Fibroblast of lung (primary cell): ENCODE measurements at regions not wholly inside any gene's neighbourhood (a gene's known extent, or its start where the extent isn't known, plus 50 kb on each side); places are given as distances from the start of the nearest gene placed in this dataset.

Source experiments
- DNase-seq, 2 donors: peaks; one replicate each; pipeline versions ENCODE4 v3.0.0 to v3.0.0-alpha.2; 2010; ENCODE audit warnings: low read depth in 2 of 2
- H2AFZ ChIP-seq: 2 replicates; pipeline ENCODE4 v1.5.1; 2012; ENCODE audit warnings: low read length, control low read depth, inconsistent platforms
- H3K27ac ChIP-seq: 2 replicates; pipeline ENCODE4 v1.5.1; 2011; ENCODE audit warnings: low read length, control low read depth; ENCODE audit not compliant: insufficient read depth
- H3K27me3 ChIP-seq: 2 replicates; pipeline ENCODE4 v1.5.1; 2011; ENCODE audit warnings: mild to moderate bottlenecking, low read length; ENCODE audit not compliant: control insufficient read depth, insufficient read depth
- H3K36me3 ChIP-seq: 2 replicates; pipeline ENCODE4 v1.5.1; 2011; ENCODE audit warnings: low read length; ENCODE audit not compliant: control insufficient read depth, insufficient read depth
- H3K4me1 ChIP-seq: 2 replicates; pipeline ENCODE4 v1.5.1; 2011; ENCODE audit warnings: low read length; ENCODE audit not compliant: control insufficient read depth, insufficient read depth; ENCODE audit errors: extremely low read depth
- H3K4me2 ChIP-seq: 2 replicates; pipeline ENCODE4 v1.5.1; 2011; ENCODE audit warnings: low read length, control low read depth; ENCODE audit not compliant: insufficient read depth; ENCODE audit errors: extremely low read depth
- H3K4me3 ChIP-seq, 4 experiments: fragments of 200-600 bp in 1 of 4; sonication (generic) in 1 of 4; replicated peaks in 1 of 4; 2 replicates each; pipeline ENCODE4 v1.5.1; 2011 to 2016; ENCODE audit warnings: low read length in 4 of 4, low read depth in 3 of 4, mild to moderate bottlenecking in 3 of 4, control low read depth in 2 of 4, inconsistent platforms in 1 of 4, mixed read lengths in 1 of 4; ENCODE audit not compliant: insufficient read depth in 1 of 4; ENCODE audit errors: control extremely low read depth in 1 of 4
- H3K79me2 ChIP-seq: 2 replicates; pipeline ENCODE4 v1.5.1; 2012; ENCODE audit warnings: mild to moderate bottlenecking, low read length, inconsistent platforms; ENCODE audit not compliant: control insufficient read depth, insufficient read depth
- H3K9ac ChIP-seq: 2 replicates; pipeline ENCODE4 v1.5.1; 2011; ENCODE audit warnings: mild to moderate bottlenecking, low read length, control low read depth; ENCODE audit not compliant: insufficient read depth
- H3K9me3 ChIP-seq: 2 replicates; pipeline ENCODE4 v1.5.1; 2012; ENCODE audit warnings: low read depth, low read length; ENCODE audit not compliant: control insufficient read depth, insufficient read depth
- H4K20me1 ChIP-seq: 2 replicates; pipeline ENCODE4 v1.5.1; 2011; ENCODE audit warnings: low read length; ENCODE audit not compliant: control insufficient read depth, insufficient read depth; ENCODE audit errors: extremely low read depth
- EZH2 ChIP-seq: IDR thresholded peaks from 2 replicates; pipeline ENCODE4 v1.5.1; 2012; ENCODE audit warnings: low read length, control low read depth, mild to moderate bottlenecking; ENCODE audit errors: missing control alignments
- TF ChIP-seq, protein P1 (sequence below), 2 donors: IDR thresholded peaks in 1 of 2; conservative IDR thresholded peaks in 1 of 2; 1 replicate in 1 of 2; 2 replicates in 1 of 2; pipeline ENCODE4 v1.5.1; 2011 to 2012; ENCODE audit warnings: low read length in 2 of 2, control low read depth in 1 of 2, inconsistent platforms in 1 of 2, low read depth in 1 of 2, mild to moderate bottlenecking in 1 of 2

DNA sequence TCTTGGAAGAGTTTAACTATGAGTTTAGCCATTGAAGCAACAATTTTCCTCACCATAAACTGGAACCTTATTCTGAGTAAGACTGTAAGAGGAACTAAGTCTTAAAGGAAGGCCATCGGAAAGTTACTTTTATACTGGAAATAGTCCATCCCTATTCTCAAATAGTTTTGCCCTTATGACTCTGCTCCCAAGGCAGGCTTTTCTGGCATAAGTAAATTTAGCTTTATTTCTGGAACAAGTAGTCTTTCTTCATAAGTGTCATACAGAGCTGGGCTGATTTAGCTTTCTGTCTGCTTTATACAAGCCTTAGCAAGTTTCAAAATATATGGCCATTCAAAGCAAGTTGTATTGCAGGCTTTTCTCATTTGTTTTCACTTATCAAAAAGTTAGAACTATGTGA, 328.1 kb downstream of the HACE1 start:
- Histone ChIP-seq H3K4me2 (no peak overlapping the region), H4K20me1 (no peaks in the 10 kb centered on the region), H3K9me3 (no peaks in the 10 kb centered on the region), H3K27ac (no peak overlapping the region), H3K4me3 (no peak overlapping the region), H3K9ac (no peak overlapping the region), H2AFZ (no peak overlapping the region), H3K36me3 (no peaks in the 10 kb centered on the region), H3K79me2 (no peaks in the 10 kb centered on the region), H3K4me1 (no peaks in the 10 kb centered on the region), H3K27me3 (no peaks in the 10 kb centered on the region)
- TF ChIP-seq, protein P1, sequence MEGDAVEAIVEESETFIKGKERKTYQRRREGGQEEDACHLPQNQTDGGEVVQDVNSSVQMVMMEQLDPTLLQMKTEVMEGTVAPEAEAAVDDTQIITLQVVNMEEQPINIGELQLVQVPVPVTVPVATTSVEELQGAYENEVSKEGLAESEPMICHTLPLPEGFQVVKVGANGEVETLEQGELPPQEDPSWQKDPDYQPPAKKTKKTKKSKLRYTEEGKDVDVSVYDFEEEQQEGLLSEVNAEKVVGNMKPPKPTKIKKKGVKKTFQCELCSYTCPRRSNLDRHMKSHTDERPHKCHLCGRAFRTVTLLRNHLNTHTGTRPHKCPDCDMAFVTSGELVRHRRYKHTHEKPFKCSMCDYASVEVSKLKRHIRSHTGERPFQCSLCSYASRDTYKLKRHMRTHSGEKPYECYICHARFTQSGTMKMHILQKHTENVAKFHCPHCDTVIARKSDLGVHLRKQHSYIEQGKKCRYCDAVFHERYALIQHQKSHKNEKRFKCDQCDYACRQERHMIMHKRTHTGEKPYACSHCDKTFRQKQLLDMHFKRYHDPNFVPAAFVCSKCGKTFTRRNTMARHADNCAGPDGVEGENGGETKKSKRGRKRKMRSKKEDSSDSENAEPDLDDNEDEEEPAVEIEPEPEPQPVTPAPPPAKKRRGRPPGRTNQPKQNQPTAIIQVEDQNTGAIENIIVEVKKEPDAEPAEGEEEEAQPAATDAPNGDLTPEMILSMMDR (conservative IDR thresholded peaks at IDR 0.05 in 1 of 2, IDR thresholded peaks at IDR 0.05 in 1 of 2; ENCODE audit: low read depth in 1 of 2, low read length in 2 of 2) = no peak
- no peak for TF ChIP-seq EZH2
- no peak for DNase-seq

DNA sequence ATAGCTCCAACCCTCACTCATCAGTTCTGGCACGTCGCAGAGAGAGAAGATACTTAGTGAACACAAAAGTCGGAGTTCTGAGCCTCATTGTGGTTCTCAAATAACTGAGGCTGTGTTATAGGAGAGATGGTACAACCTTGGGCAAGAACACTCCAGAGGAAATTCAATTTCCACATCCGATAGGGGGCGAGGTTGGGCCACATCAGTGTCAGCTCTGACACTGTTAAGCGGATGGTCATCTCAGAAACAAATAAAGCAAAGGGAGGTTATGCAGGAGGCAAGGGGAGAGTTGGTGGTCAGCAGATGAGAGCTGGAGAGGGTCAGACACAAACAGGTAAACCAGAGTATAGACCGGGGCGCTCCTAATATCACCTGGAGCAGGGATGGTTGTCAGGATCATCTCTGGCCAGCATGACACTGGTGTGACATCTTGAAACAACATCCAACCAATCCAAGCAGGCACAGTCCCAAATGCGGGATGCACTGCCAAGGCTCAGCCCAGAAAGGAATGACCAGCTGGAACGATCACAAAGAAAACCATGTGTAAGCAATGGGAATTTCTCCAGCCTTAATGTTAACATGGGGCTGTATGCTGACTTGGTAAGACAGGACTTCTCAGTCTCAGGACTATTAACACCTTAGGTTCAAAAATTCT, 331.8 kb downstream of the HACE1 start:
- Histone ChIP-seq H3K9ac (no peak overlapping the region), H3K4me3 (no peak overlapping the region), H3K4me2 (no peak overlapping the region), H3K36me3 (no peaks in the 10 kb centered on the region), H3K27ac (no peak overlapping the region), H3K4me1 (no peaks in the 10 kb centered on the region), H3K9me3 (no peaks in the 10 kb centered on the region), H4K20me1 (no peaks in the 10 kb centered on the region), H3K27me3 (no peaks in the 10 kb centered on the region), H2AFZ (no peak overlapping the region), H3K79me2 (no peaks in the 10 kb centered on the region)
- TF ChIP-seq, protein P1 (conservative IDR thresholded peaks at IDR 0.05 in 1 of 2, IDR thresholded peaks at IDR 0.05 in 1 of 2; ENCODE audit: low read depth in 1 of 2, low read length in 2 of 2) = peak; percentile 20 to 55
- no peak for TF ChIP-seq EZH2
- peak; percentile 25 to 30 for DNase-seq

DNA sequence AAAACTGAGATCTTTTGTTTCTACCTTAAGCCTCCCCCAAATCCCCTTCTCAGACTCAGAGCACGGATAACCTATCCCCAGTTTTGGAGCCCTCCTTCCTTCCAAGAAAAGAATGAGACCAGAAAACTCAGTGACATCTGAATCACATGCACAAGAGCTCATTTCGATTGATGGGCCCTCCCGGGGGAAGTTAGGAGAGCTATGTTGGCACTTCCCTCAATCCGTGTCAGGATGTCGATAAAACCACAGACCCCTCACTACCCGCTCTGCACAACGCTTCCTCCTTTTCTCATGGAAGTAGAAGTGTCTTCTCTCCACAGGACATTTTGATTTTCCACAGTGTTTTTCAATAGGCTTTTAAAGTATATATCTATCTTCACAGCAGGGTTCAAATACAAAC, 332.4 kb downstream of the HACE1 start:
- no peak for DNase-seq
- Histone ChIP-seq H3K9me3 (no peaks in the 10 kb centered on the region), H3K79me2 (no peaks in the 10 kb centered on the region), H3K4me1 (no peaks in the 10 kb centered on the region), H2AFZ (no peak overlapping the region), H3K27ac (no peak overlapping the region), H3K4me3 (no peak overlapping the region), H3K36me3 (no peaks in the 10 kb centered on the region), H3K27me3 (no peaks in the 10 kb centered on the region), H3K9ac (no peak overlapping the region), H3K4me2 (no peak overlapping the region), H4K20me1 (no peaks in the 10 kb centered on the region)
- TF ChIP-seq, protein P1 (conservative IDR thresholded peaks at IDR 0.05 in 1 of 2, IDR thresholded peaks at IDR 0.05 in 1 of 2; ENCODE audit: low read depth in 1 of 2, low read length in 2 of 2) = no peak
- TF ChIP-seq EZH2 = no peak
